Lower lobe of right lung (tissue), 2 donors: ENCODE measurements at regions not wholly inside any gene's neighbourhood (a gene's known extent, or its start where the extent isn't known, plus 50 kb on each side); places are given as distances from the start of the nearest gene placed in this dataset.

Source experiments
- ATAC-seq, 2 donors: fragments of 200-7000 bp; cut with Tn5 transposase; one replicate each; pipeline ENCODE4 v1.9.1; 2020 to 2022; ENCODE audit warnings: mild to moderate bottlenecking in 2 of 2, moderate library complexity in 2 of 2
- DNase-seq: peaks from one replicate; pipeline ENCODE4 v3.0.0-alpha.2; 2020
- H3K27ac ChIP-seq: fragments of 200-600 bp; one replicate; pipeline ENCODE4 v1.8.0; 2022
- H3K27me3 ChIP-seq: fragments of 200-600 bp; one replicate; pipeline ENCODE4 v1.8.0; 2022; ENCODE audit warnings: low read depth
- H3K36me3 ChIP-seq: fragments of 200-600 bp; one replicate; pipeline ENCODE4 v1.8.0; 2022; ENCODE audit warnings: mild to moderate bottlenecking
- H3K4me1 ChIP-seq: fragments of 200-600 bp; one replicate; pipeline ENCODE4 v1.8.0; 2022
- H3K4me3 ChIP-seq: fragments of 200-600 bp; one replicate; pipeline ENCODE4 v1.8.0; 2022; ENCODE audit warnings: mild to moderate bottlenecking
- H3K9me3 ChIP-seq: fragments of 200-600 bp; one replicate; pipeline ENCODE4 v1.8.0; 2022
- CTCF ChIP-seq: fragments of 200-600 bp; IDR thresholded peaks from one replicate; pipeline ENCODE4 v1.8.0; 2022; ENCODE audit warnings: antibody characterized with exemption, mild to moderate bottlenecking
- intact Hi-C: fragments of 100-400 bp; cut with DNase I; formaldehyde crosslinking; loops from one replicate; pipeline ENCODE4 v1.11.0; 2022
- donor health status: DM: no; HTN: yes; CAD: no; lungs with severe emphysema.

GRCh38 chr3:65210026-65210814 is 522.4 kb upstream of the ADAMTS9 start:
- H3K27me3 ChIP-seq = no peaks in the 10 kb centered on the region
- no peak for ATAC-seq
- DNase-seq = no peak
- H3K4me3 ChIP-seq = no peak overlapping the region
- TF ChIP-seq CTCF = no peak
- no peaks in the 10 kb centered on the region for H3K36me3 ChIP-seq
- intact Hi-C loops = no loop called here
- H3K27ac ChIP-seq = no peak overlapping the region
- H3K4me1 ChIP-seq = no peaks in the 10 kb centered on the region
- no peaks in the 10 kb centered on the region for H3K9me3 ChIP-seq

- intact Hi-C loops = no loop called here
- ATAC-seq (no peak), DNase-seq (no peak)
- Histone ChIP-seq H3K36me3 (no peaks in the 10 kb centered on the region), H3K27ac (no peak overlapping the region), H3K27me3 (no peaks in the 10 kb centered on the region), H3K4me3 (no peak overlapping the region), H3K4me1 (no peaks in the 10 kb centered on the region), H3K9me3 (no peaks in the 10 kb centered on the region)
- no peak for TF ChIP-seq CTCF
These were observed 514.6 kb upstream of the ADAMTS9 start for GRCh38 chr3:65202395-65202794.

- no peak overlapping the region for H3K27ac ChIP-seq
- H3K36me3 ChIP-seq = no peaks in the 10 kb centered on the region
- intact Hi-C loops = no loop called here
- no peaks in the 10 kb centered on the region for H3K4me1 ChIP-seq
- no peak overlapping the region for H3K4me3 ChIP-seq
- TF ChIP-seq CTCF = no peak
- ATAC-seq = no peak
- no peaks in the 10 kb centered on the region for H3K27me3 ChIP-seq
- DNase-seq = no peak
- H3K9me3 ChIP-seq = no peaks in the 10 kb centered on the region
These were observed 514.1 kb upstream of the ADAMTS9 start for GRCh38 chr3:65201926-65202325.

- ATAC-seq (no peak), DNase-seq (no peak)
- no peak overlapping the region for H3K4me3 ChIP-seq
- TF ChIP-seq CTCF = no peak
- H3K9me3 ChIP-seq = no peaks in the 10 kb centered on the region
- no peak overlapping the region for H3K27ac ChIP-seq
- H3K4me1 ChIP-seq = no peaks in the 10 kb centered on the region
- H3K27me3 ChIP-seq = no peaks in the 10 kb centered on the region
- intact Hi-C loops = no loop called here
- no peaks in the 10 kb centered on the region for H3K36me3 ChIP-seq
These were observed 512.6 kb upstream of the ADAMTS9 start for GRCh38 chr3:65200310-65200970.

- DNase-seq (no peak), ATAC-seq (no peak)
- Histone ChIP-seq H3K27me3 (no peaks in the 10 kb centered on the region), H3K4me1 (no peaks in the 10 kb centered on the region), H3K36me3 (no peaks in the 10 kb centered on the region), H3K4me3 (no peak overlapping the region), H3K9me3 (no peaks in the 10 kb centered on the region), H3K27ac (no peak overlapping the region)
- TF ChIP-seq CTCF = no peak
- intact Hi-C loops = no loop called here
These were observed 508.9 kb upstream of the ADAMTS9 start for GRCh38 chr3:65196663-65197062.
